ENCODE measurements at regions not wholly inside any gene's neighbourhood (a gene's known extent, or its start where the extent isn't known, plus 50 kb on each side); places are given as distances from the start of the nearest gene placed in this dataset.

- Histone ChIP-seq H3K36me3 (replicated peaks; ENCODE audit: control insufficient read depth, insufficient read depth, low read length) (no peaks in the 10 kb centered on the region), H3K27me3 (ENCODE audit: control insufficient read depth, insufficient read depth, low read length) (no peaks in the 10 kb centered on the region), H3K4me3 (ENCODE audit: insufficient read depth, low read depth, low read length) (no peak overlapping the region)
- DNase-seq = no peak
These were observed 52.8 kb upstream of the TMPRSS2 start for GRCh38 chr21:41560661-41561158.

GRCh38 chr21:41559658-41560631 lies 52.0 kb upstream of the TMPRSS2 start:
- no peak for DNase-seq
- Histone ChIP-seq H3K4me3 (ENCODE audit: insufficient read depth, low read depth, low read length) (no peak overlapping the region), H3K27me3 (ENCODE audit: control insufficient read depth, insufficient read depth, low read length) (no peaks in the 10 kb centered on the region), H3K36me3 (replicated peaks; ENCODE audit: control insufficient read depth, insufficient read depth, low read length) (no peaks in the 10 kb centered on the region)

GRCh38 chr21:41558842-41559241 lies 50.9 kb upstream of the TMPRSS2 start:
- no peak overlapping the region for H3K4me3 ChIP-seq (ENCODE audit: insufficient read depth, low read depth, low read length)
- DNase-seq = no peak
- no peaks in the 10 kb centered on the region for H3K36me3 ChIP-seq (replicated peaks; ENCODE audit: control insufficient read depth, insufficient read depth, low read length)
- no peaks in the 10 kb centered on the region for H3K27me3 ChIP-seq (ENCODE audit: control insufficient read depth, insufficient read depth, low read length)

GRCh38 chr21:41557884-41558283 lies 49.9 kb upstream of the TMPRSS2 start:
- no peak for DNase-seq
- no peak overlapping the region for H3K4me3 ChIP-seq (ENCODE audit: insufficient read depth, low read depth, low read length)
- no peaks in the 10 kb centered on the region for H3K27me3 ChIP-seq (ENCODE audit: control insufficient read depth, insufficient read depth, low read length)
- H3K36me3 ChIP-seq (replicated peaks; ENCODE audit: control insufficient read depth, insufficient read depth, low read length) = no peaks in the 10 kb centered on the region
